Smooth muscle cell (in vitro differentiated cells): ENCODE measurements at regions not wholly inside any gene's neighbourhood (a gene's known extent, or its start where the extent isn't known, plus 50 kb on each side); places are given as distances from the start of the nearest gene placed in this dataset.

Experiments used
- DNase-seq: peaks from one replicate; lab custom pipeline; 2025; ENCODE audit not compliant: unreplicated experiment; lab: John Stamatoyannopoulos, UW
- H2AFZ ChIP-seq: fragments of 200-600 bp; sonication (generic); 2 replicates; pipeline ENCODE4 v1.6.0; 2016; ENCODE audit warnings: antibody characterized with exemption, low read depth, mild to moderate bottlenecking
- H3F3A ChIP-seq: fragments of 200-600 bp; sonication (generic); 2 replicates; pipeline ENCODE4 v1.6.0; 2017; ENCODE audit warnings: antibody characterized with exemption, low read depth
- H3K27ac ChIP-seq: fragments of 200-600 bp; sonication (generic); 2 replicates; pipeline ENCODE4 v1.5.1; 2016; ENCODE audit warnings: low read depth, mild to moderate bottlenecking
- H3K27me3 ChIP-seq: fragments of 200-600 bp; sonication (generic); 2 replicates; pipeline ENCODE4 v1.6.1; 2016; ENCODE audit warnings: low read depth, mild to moderate bottlenecking
- H3K36me3 ChIP-seq: fragments of 200-600 bp; sonication (generic); 2 replicates; pipeline ENCODE4 v1.5.1; 2016; ENCODE audit warnings: low read depth
- H3K4me1 ChIP-seq: fragments of 200-600 bp; sonication (generic); 2 replicates; pipeline ENCODE4 v1.5.1; 2016; ENCODE audit warnings: low read depth
- H3K4me2 ChIP-seq: fragments of 200-600 bp; sonication (generic); 2 replicates; pipeline ENCODE4 v1.6.0; 2016; ENCODE audit warnings: mild to moderate bottlenecking
- H3K4me3 ChIP-seq: fragments of 200-600 bp; sonication (generic); 2 replicates; pipeline ENCODE4 v1.5.1; 2016; ENCODE audit warnings: mild to moderate bottlenecking
- H3K79me2 ChIP-seq: fragments of 200-600 bp; sonication (generic); 2 replicates; pipeline ENCODE4 v1.6.0; 2016; ENCODE audit warnings: low read depth, mild to moderate bottlenecking
- H3K9ac ChIP-seq: fragments of 200-600 bp; sonication (generic); 2 replicates; pipeline ENCODE4 v1.6.0; 2016; ENCODE audit warnings: low read depth
- H3K9me3 ChIP-seq: fragments of 200-600 bp; sonication (generic); replicated peaks from 2 replicates; pipeline ENCODE4 v1.5.1; 2016; ENCODE audit warnings: low read depth
- H4K20me1 ChIP-seq: fragments of 200-600 bp; sonication (generic); 2 replicates; pipeline ENCODE4 v1.6.0; 2016; ENCODE audit warnings: low read depth
- WGBS: methylation state at CpG from one replicate; pipeline ENCODE4 v1.1.7; 2016; ENCODE audit warnings: low lambda C conversion rate; 5-methylcytosine and 5-hydroxymethylcytosine counted together
- TF ChIP-seq, protein P1 (sequence below): fragments of 200-600 bp; sonication (generic); IDR thresholded peaks from 2 replicates; pipeline ENCODE4 v1.5.1; 2017; ENCODE audit warnings: borderline replicate concordance, mild to moderate bottlenecking, antibody characterized with exemption; ENCODE audit not compliant: insufficient read depth, poor library complexity, severe bottlenecking

DNA sequence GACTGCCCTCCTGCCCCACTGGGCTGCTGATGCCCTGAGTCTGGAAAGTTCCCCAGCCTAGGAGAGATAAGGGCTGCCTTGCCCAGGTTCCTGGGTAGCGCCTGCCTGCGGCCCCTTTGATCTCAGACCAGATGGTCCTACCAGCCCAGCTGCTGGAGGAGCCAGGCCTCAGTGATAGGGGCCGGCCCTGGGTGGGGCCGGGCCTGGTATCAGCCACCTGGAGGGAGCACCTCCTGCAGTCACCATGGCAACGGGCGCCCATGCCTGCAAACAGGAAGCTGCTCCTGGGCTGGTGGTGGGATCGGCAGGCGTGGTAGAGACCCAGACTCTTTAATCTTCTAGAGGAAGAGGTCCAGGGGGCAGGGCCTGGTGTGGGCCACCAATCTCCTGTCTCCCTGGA, 119.7 kb upstream of the WNT4 start:
- Histone ChIP-seq H3K4me1 (no peaks in the 10 kb centered on the region), H3K79me2 (no peaks in the 10 kb centered on the region), H2AFZ (no peak overlapping the region), H3K27me3 (no peaks in the 10 kb centered on the region), H3K36me3 (no peaks in the 10 kb centered on the region), H3K9me3 (no peaks in the 10 kb centered on the region), H4K20me1 (no peaks in the 10 kb centered on the region), H3K4me2 (no peak overlapping the region), H3F3A (no peaks in the 10 kb centered on the region), H3K4me3 (no peak overlapping the region), H3K27ac (no peak overlapping the region), H3K9ac (no peak overlapping the region)
- TF ChIP-seq, protein P1, sequence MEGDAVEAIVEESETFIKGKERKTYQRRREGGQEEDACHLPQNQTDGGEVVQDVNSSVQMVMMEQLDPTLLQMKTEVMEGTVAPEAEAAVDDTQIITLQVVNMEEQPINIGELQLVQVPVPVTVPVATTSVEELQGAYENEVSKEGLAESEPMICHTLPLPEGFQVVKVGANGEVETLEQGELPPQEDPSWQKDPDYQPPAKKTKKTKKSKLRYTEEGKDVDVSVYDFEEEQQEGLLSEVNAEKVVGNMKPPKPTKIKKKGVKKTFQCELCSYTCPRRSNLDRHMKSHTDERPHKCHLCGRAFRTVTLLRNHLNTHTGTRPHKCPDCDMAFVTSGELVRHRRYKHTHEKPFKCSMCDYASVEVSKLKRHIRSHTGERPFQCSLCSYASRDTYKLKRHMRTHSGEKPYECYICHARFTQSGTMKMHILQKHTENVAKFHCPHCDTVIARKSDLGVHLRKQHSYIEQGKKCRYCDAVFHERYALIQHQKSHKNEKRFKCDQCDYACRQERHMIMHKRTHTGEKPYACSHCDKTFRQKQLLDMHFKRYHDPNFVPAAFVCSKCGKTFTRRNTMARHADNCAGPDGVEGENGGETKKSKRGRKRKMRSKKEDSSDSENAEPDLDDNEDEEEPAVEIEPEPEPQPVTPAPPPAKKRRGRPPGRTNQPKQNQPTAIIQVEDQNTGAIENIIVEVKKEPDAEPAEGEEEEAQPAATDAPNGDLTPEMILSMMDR = no peak
- 77% methylated on average over 7 of the region's 8 CpGs for WGBS
- no peak for DNase-seq

DNA sequence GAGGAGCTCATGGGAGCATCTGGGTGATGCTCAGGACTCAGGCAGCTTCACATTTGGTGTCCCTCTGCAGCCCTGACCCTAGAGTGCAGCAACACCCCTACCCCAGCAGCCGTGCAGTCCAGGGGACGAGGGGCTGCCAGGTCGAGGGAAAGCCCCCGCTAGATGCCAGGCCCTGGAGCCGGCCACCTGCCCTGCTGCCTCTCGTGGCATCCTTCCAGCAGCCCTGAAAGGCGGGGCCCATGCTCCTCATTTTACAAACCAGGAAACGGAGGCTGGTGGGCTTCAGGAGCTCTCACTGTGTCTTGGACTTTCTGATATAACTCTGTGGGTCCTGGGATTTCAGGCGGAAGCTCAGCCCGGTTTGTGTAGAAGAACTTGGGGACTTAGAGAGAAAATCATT, 120.5 kb upstream of the WNT4 start:
- no peaks in the 10 kb centered on the region for H3K9me3 ChIP-seq

DNA sequence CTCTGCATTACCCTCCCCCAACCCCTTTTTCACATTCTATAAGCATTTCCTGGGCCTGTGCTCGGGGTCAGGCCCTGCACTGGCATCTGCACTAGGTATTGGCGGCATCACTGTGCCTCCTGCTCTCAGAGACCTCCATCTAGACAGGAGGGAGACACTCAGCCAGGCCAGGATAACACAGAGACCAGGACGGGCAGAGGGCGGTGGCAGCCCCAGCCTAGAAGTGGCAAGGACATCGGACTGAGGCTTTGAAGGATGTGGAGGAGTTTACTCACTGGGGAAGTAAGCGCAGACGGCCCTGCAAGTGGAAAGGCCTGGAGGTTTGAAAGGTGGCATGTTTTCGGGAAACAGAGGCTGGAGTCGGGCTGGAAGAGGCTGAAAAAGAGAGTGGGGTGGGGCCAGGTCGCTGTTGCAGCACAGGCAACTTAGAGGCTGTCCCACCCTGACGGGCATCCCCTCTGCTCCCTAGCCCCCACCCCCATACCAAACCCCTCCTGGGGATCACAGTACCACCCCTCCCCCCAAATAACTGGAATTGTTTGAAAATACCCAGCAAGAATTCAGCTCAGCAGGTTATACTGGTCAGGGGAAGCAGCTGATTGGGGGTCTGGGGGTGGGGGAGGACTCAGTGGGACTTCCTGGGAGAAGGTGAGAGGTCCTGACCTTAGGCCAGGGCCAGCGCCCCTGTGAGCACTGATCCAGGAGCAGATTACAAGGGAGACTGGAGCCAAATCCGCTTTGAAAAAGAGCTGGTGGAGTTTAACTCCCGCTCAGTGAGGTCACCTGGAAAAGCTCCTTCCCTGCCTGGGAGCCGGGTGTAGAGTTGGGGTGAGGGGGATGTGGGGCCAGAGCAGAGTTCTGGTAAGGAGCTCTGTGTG, 121.8 kb upstream of the WNT4 start:
- Histone ChIP-seq H3K4me1 (no peaks in the 10 kb centered on the region), H3K36me3 (no peaks in the 10 kb centered on the region), H3K9ac (no peak overlapping the region), H3K27ac (no peak overlapping the region), H3K9me3 (no peaks in the 10 kb centered on the region), H3K4me3 (no peak overlapping the region), H3K27me3 (no peaks in the 10 kb centered on the region), H2AFZ (no peak overlapping the region), H3F3A (no peaks in the 10 kb centered on the region), H3K79me2 (no peaks in the 10 kb centered on the region), H4K20me1 (no peaks in the 10 kb centered on the region), H3K4me2 (no peak overlapping the region)
- no peak for DNase-seq
- WGBS = 54% methylated on average over 14 of the region's 15 CpGs
- TF ChIP-seq, protein P1 = no peak

More for the DNA sequence above, 120.5 kb upstream of the WNT4 start:
- H3K4me2 ChIP-seq = no peak overlapping the region
- H3K27me3 ChIP-seq = no peaks in the 10 kb centered on the region
- 94% methylated on average over 10 of the region's 10 CpGs for WGBS
- TF ChIP-seq, protein P1 = no peak
- H3K4me3 ChIP-seq = no peak overlapping the region
- no peak overlapping the region for H2AFZ ChIP-seq
- no peaks in the 10 kb centered on the region for H4K20me1 ChIP-seq
- H3K36me3 ChIP-seq = no peaks in the 10 kb centered on the region
- H3K9ac ChIP-seq = no peak overlapping the region
- no peaks in the 10 kb centered on the region for H3F3A ChIP-seq
- no peak overlapping the region for H3K27ac ChIP-seq
- no peaks in the 10 kb centered on the region for H3K79me2 ChIP-seq
- no peak for DNase-seq
- no peaks in the 10 kb centered on the region for H3K4me1 ChIP-seq

DNA sequence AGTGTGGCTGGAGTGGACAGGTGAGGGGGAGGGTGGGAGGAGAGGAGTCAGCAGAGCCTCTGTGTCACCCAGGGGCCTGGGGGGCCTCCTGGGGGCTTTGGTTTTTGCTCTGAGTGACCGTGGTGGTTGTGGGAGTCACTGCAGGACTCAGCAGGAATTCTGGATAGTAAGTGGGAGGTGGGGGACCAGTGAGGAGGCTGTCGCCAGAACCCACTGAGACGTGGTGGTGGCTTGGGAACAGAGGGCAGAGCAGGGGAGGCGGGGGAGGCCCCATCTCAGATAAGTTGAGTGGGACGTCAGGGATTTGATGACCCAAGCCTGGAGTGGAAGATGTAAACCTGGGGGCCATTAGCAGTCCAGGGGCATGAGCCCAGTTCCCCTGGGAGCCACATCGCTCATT, 123.2 kb upstream of the WNT4 start:
- TF ChIP-seq, protein P1 = no peak
- Histone ChIP-seq H3K4me1 (no peaks in the 10 kb centered on the region), H3K9me3 (no peaks in the 10 kb centered on the region), H3K27me3 (no peaks in the 10 kb centered on the region), H4K20me1 (no peaks in the 10 kb centered on the region), H2AFZ (no peak overlapping the region), H3K4me3 (no peak overlapping the region), H3K36me3 (no peaks in the 10 kb centered on the region), H3K27ac (no peak overlapping the region), H3K9ac (no peak overlapping the region), H3K79me2 (no peaks in the 10 kb centered on the region), H3K4me2 (no peak overlapping the region), H3F3A (no peaks in the 10 kb centered on the region)
- DNase-seq = no peak
- WGBS = 57% methylated on average over 6 of the region's 6 CpGs
